Mesothelial cell of epicardium (in vitro differentiated cells): ENCODE measurements at regions not wholly inside any gene's neighbourhood (a gene's known extent, or its start where the extent isn't known, plus 50 kb on each side); places are given as distances from the start of the nearest gene placed in this dataset.

Experiments
- DNase-seq, 2 experiments: peaks; one replicate each; pipeline ENCODE4 v3.0.0; 2021; ENCODE audit warnings: low spot score in 2 of 2; ENCODE audit not compliant: unreplicated experiment in 2 of 2
- H3K27ac Mint-ChIP-seq: 2 replicates; pipeline ENCODE4 v1.8.0; 2021; ENCODE audit warnings: mixed read lengths
- H3K27me3 Mint-ChIP-seq: 2 replicates; pipeline ENCODE4 v1.8.0; 2021; ENCODE audit warnings: low read depth, mixed read lengths
- H3K36me3 Mint-ChIP-seq: 2 replicates; pipeline ENCODE4 v1.8.0; 2021; ENCODE audit warnings: mixed read lengths
- H3K4me1 Mint-ChIP-seq: 2 replicates; pipeline ENCODE4 v1.8.0; 2021; ENCODE audit warnings: mixed read lengths
- H3K4me3 Mint-ChIP-seq: 2 replicates; pipeline ENCODE4 v1.8.0; 2021; ENCODE audit warnings: mild to moderate bottlenecking, moderate library complexity, mixed read lengths
- H3K9me3 Mint-ChIP-seq: 2 replicates; pipeline ENCODE4 v1.8.0; 2021; ENCODE audit warnings: mixed read lengths
- TF ChIP-seq, protein P1 (sequence below): fragments of 200-600 bp; sonication (generic); IDR thresholded peaks from one replicate; pipeline ENCODE4 v1.5.0; 2021; ENCODE audit warnings: antibody characterized with exemption; ENCODE audit not compliant: unreplicated experiment

DNA sequence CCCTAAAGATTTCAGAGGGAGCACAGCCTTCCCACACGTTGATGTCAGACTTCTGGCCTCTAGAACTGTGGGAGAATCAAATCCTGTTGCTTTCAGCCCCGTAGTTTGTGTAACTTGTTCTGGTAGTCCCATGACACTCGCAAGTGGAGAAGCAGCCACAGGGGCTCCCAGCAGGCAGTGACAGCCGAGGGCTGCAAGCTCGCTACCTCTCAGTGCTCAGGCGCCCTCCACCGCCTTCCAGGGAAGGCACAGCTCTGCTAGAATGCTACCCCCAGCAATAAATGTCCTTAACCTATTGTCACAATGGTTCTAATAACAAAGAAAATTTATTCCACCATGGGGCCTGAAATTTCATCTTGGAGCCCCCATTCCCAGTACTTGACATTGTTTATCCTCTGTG lies 143.1 kb upstream of the ZNF236 start:
- H3K4me1 Mint-ChIP-seq = peaks cover 4% of the 10 kb centered on the region
- no peak overlapping the region for H3K27ac Mint-ChIP-seq
- no peaks in the 10 kb centered on the region for H3K36me3 Mint-ChIP-seq
- no peak for DNase-seq
- H3K27me3 Mint-ChIP-seq = peaks cover 5% of the 10 kb centered on the region
- H3K9me3 Mint-ChIP-seq = peaks cover 3% of the 10 kb centered on the region
- TF ChIP-seq, protein P1, sequence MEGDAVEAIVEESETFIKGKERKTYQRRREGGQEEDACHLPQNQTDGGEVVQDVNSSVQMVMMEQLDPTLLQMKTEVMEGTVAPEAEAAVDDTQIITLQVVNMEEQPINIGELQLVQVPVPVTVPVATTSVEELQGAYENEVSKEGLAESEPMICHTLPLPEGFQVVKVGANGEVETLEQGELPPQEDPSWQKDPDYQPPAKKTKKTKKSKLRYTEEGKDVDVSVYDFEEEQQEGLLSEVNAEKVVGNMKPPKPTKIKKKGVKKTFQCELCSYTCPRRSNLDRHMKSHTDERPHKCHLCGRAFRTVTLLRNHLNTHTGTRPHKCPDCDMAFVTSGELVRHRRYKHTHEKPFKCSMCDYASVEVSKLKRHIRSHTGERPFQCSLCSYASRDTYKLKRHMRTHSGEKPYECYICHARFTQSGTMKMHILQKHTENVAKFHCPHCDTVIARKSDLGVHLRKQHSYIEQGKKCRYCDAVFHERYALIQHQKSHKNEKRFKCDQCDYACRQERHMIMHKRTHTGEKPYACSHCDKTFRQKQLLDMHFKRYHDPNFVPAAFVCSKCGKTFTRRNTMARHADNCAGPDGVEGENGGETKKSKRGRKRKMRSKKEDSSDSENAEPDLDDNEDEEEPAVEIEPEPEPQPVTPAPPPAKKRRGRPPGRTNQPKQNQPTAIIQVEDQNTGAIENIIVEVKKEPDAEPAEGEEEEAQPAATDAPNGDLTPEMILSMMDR = no peak
- no peak overlapping the region for H3K4me3 Mint-ChIP-seq

DNA sequence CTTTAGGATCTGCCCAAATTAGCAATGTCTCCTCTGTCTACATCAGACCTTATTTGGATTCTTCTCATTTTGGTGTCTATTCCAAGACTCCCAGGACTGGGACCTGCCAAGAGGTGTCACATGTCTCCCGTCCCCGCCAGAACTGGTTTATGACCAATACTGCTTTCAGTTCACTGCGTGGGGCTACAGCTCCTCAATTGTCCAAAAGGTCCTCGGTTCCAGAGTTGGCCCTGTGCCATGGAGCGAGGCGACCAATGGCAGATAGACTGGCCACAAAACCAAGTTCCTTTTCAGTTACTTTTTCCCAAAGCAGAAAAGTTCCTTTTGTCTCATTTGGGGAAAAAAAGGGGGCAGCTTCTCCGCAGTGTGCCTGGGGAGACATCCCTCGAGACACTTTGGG lies 144.1 kb upstream of the ZNF236 start:
- H3K9me3 Mint-ChIP-seq = peaks cover 3% of the 10 kb centered on the region
- H3K4me1 Mint-ChIP-seq = peaks cover 4% of the 10 kb centered on the region
- TF ChIP-seq, protein P1 = no peak
- DNase-seq = no peak
- H3K27ac Mint-ChIP-seq = no peak overlapping the region
- H3K36me3 Mint-ChIP-seq = no peaks in the 10 kb centered on the region
- no peak overlapping the region for H3K4me3 Mint-ChIP-seq
- peaks cover 5% of the 10 kb centered on the region for H3K27me3 Mint-ChIP-seq

DNA sequence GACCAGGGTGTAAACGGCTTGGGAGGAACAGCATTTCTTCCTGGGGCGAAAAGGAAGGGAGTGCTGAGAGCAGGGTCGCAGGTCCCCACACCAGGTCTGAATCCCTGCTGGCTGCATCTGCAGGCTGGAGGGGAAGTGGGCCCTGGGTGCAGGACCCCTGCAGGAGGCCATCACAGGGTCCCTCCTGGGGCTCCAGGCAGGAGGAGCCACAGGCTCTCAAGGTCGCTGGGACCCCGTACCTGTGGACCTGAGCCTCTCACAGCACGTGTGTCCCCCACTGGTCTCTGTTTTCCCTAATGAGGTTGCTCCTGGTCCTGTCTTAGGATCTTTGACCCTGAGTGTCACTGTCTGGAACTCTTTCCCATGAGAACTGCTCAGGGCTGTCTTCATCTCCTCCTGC lies 147.8 kb upstream of the ZNF236 start:
- Mint-ChIP-seq H3K9me3 (peaks cover 3% of the 10 kb centered on the region), H3K4me3 (no peak overlapping the region), H3K27ac (no peak overlapping the region), H3K27me3 (peaks cover 5% of the 10 kb centered on the region), H3K36me3 (no peaks in the 10 kb centered on the region), H3K4me1 (no peaks in the 10 kb centered on the region)
- TF ChIP-seq, protein P1 = no peak
- no peak for DNase-seq

DNA sequence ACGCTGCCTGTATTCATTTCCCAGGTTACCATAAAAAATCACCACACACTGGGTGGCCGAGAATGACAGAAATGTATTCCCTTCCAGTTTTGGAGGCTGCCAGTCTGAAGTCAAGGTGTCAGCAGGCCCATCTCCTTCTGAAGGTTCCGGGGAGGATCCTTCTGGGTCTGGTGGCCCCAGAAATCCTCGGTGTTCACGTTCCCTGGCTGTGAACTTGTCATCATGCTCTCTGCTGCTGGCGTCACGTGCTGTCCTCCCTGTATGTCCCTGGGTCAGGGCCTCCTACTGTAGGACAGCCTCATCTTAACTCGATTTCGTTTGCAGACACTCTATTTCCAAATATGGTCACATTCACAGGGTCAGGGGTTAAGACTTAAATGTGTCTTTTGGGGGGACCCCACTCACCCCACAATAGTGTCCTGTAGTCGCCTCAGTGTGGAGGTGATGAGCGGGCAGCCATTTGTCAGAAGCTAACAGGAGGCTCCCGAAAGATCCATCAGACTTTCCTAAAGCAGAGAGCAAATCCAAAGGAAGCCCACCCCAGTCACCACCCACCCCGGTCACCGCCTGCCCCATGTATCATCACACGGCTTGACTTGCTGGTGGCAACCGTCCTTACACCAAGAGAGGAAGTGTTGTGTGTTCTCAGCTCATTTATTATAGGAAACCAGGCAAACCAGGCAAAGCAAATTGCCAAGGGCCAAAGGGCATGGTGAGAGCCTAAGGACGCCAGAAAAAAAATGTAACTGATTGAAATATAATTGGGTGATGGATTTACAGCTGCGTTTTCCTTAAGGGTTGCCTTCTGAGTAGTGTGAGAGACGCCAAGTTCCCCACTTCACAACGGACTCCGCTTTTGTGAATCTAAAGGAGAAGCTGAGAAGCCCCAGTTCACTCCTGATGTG lies 148.8 kb upstream of the ZNF236 start:
- no peak for DNase-seq
- Mint-ChIP-seq H3K4me3 (no peak overlapping the region), H3K9me3 (peaks cover 3% of the 10 kb centered on the region), H3K36me3 (no peaks in the 10 kb centered on the region), H3K4me1 (no peaks in the 10 kb centered on the region), H3K27me3 (peaks cover 3% of the 10 kb centered on the region), H3K27ac (no peak overlapping the region)
- TF ChIP-seq, protein P1 = no peak

DNA sequence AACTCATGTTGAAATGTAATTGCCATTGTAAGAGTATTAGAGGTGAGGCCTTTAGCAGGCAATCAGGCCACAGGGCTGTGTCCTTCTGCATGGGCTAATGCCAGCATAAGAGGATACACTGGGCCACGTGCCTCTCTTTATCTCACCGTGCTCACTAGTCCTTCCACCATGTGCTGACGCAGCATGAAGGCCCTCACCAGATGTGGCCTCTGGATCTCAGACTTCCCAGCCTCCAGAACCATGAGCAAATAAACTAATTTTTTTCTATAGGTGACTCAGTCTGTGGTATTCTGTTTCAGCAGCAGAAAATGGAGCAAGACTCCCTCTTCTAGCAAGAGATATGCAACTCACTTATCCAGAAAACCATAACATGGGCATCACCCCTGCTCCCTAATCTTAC lies 149.7 kb upstream of the ZNF236 start:
- DNase-seq = no peak
- Mint-ChIP-seq H3K9me3 (peaks cover 3% of the 10 kb centered on the region), H3K36me3 (no peaks in the 10 kb centered on the region), H3K27me3 (no peaks in the 10 kb centered on the region), H3K4me3 (no peak overlapping the region), H3K4me1 (no peaks in the 10 kb centered on the region), H3K27ac (no peak overlapping the region)
- TF ChIP-seq, protein P1 = no peak
